HG02763 (cell line): ENCODE measurements at regions not wholly inside any gene's neighbourhood (a gene's known extent, or its start where the extent isn't known, plus 50 kb on each side); places are given as distances from the start of the nearest gene placed in this dataset.
"Not testable (repeated sequence)": the region's sequence is repeated elsewhere in the genome, so short reads cannot be mapped to it uniquely, and the experiment has no call there.

Source experiments
- ATAC-seq: cut with Tn5 transposase; IDR thresholded peaks from one replicate; pipeline ENCODE4 v1.9.1; 2021; ENCODE audit warnings: mild to moderate bottlenecking, moderate library complexity; ENCODE audit not compliant: unreplicated experiment

DNA sequence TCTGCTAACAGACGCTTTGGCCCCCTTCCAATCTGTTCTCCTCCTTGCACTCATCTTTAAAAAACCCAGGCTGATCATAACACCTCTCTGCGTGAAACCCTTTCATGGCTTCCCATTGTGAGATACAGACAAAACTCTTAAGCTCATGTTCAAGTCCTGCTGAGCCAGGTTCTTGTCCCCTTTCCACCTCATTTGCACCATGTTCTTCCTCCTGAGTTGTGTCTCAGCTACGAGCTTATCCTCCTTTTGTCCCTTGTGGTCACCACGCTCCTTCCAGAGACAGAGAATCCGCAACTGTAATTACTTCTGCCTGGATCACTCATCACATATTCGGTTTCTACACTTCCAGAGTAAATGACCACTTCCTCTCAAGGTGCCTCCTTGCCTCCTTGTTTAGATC lies 238.8 kb downstream of the ACTR3 start:
- no peak for ATAC-seq

- not testable (repeated sequence) for ATAC-seq
These were observed 242.2 kb downstream of the ACTR3 start for GRCh38 chr2:114132050-114132449.

GRCh38 chr2:114134146-114134545 lies 244.3 kb downstream of the ACTR3 start:
- ATAC-seq: no peak

GRCh38 chr2:114139542-114139941 lies 249.7 kb downstream of the ACTR3 start:
- no peak for ATAC-seq

DNA sequence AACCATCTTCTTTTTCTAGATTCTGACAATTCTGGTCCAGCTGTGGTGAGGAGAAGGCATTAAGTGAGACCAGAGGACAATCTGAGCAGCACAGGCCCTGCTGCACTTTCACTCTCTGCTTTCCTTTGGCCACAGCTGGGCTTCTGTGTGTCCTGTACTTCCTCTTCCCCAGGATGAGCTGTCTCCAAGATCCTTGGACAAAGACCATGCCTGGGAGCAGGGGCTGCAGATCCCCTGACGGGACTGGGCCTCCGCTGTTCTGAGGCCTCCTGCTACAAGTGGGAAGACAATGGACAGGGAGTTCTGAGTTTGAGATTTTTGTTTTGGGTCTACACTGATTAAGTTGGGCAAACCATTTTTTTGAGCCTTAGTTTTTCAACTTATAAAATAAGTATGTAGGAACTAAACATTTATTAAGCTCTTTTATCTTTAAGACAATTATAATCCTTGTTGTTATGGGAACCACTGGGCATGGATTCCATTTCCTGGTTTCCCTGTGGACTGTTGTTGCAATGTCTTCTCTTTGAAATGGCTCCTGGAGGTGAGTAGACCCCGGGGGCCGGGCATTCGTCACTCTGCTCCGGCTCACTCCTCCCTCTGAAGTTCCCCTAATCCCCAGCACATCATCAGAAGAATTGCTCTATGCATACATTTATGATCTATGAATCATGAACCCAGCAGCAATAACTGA lies 266.6 kb downstream of the ACTR3 start:
- no peak for ATAC-seq

DNA sequence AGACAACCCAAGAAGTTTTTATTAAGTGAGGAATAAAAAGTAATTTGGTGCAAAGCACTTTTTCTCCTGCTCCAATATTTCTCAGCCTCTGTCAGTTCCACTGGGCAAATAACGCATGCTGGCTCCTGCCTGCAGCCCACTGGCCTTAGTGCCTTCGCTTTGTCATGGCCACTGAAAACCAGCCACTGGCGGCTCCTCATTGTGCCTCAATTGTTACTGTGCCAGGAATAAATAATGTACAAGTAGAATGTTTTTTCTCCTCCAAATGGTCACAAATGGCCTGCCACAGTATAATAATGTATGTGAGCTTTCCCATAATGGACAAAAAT lies 267.1 kb downstream of the ACTR3 start:
- no peak for ATAC-seq

DNA sequence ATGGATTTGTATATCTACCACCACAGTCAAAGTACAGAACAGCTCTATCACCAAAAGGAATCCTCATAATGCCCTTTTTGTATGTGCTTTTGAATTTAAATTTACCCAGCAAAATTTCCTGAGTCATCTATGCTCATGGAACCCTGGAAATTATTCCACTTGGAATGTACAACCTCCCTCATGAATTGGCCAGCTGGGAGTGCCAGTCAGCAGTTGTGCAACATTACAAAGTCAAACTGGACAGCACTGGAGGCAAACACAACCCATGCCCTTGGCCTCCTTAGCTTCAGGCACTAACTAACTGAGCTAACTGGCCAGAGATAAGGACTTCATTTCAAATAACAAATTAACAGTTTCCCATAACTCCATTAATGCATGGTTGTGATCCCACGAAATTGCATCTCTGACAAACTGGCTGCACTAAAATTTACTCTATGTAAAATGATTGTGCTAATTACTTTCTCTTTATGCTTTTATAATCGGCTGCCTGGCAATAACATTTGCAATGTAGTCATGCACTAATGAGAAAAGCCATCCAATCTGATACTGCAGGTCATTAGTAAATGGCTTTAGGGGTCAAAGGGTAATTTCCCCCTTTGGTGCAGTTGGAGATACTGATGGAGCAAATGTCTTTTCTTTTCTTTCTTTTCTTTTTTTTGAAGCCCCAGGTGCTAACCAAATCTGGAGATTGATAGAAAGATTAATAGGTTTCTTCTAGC lies 270.5 kb downstream of the ACTR3 start:
- ATAC-seq: no peak

DNA sequence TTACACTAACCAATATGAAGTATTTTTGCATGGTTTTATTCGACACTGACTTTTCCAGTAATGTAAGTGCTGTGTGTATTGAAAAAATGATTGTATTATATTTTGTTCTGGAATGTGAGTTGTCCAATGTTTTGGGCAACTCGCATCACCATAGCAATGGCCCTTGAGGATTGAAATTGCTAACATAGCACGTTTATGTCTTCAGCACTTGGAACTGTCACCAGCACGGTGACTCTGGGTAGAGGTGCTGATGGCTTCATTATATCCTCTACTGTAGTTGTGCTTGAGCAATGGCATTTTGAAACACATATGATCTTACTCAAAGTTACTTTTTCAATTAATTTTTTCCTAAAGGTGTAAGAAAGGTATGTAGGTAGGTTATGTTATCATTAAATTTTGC lies 271.5 kb downstream of the ACTR3 start:
- ATAC-seq: no peak

GRCh38 chr2:114167799-114168198 lies 274.6 kb upstream of the DPP10 start:
- no peak for ATAC-seq

DNA sequence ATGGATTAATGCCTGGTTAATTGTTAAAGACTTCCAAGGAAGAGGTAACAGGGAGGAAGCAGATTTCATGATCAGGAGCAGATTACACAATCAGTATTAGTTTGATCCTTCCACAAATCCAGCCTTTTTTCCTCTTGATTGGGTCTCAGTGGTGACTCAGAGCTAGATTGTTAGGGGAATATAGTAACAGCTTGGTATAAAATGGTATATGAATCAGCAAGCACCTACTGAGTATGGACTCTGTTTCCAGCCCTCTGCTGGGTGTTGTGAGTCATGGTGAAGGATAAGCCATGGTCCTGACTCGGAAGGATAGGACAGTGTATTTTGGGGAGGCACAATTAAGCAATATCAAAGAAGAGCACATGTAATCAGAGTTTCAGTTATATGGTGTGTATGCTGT lies 272.4 kb upstream of the DPP10 start:
- no peak for ATAC-seq

DNA sequence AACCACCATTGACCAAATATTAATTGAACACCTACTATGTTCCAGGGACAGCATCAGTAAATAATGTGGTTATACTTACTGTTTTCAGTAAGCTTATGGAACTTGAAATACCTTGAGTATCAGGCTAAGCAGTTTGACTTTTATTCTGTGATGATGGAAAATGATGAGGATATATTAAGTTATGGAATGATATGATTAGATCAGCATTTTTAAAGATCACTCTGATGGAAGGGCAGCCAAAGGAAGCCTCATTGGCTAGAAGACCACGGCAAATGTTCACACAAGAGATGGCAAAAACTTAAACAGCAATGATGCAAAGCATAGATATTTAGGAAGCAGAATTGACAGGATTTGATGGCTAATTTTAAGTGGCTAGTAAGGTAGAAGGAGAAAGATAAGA lies 266.9 kb upstream of the DPP10 start:
- ATAC-seq: no peak

DNA sequence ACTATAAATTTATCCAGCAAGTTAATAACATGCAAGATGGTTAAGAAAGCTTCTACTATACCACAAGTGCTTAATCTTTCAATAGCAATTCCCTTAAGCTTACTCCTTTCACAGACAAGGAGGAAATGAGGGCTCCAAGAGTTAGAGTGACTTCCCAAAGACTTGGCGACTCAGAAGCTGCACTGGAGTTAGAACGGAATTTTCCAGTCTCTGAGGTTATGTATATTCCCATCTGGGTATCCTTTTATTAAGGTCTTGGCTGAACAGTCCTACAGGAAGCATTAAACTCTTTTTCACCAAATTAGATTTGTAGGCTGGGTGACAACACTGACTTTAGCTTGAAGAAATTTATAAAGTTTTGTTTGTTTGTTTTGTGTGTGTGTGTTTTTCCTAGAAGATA lies 256.9 kb upstream of the DPP10 start:
- no peak for ATAC-seq

- no peak for ATAC-seq
These were observed 250.1 kb upstream of the DPP10 start for GRCh38 chr2:114192362-114192761.

- ATAC-seq: no peak
These were observed 240.7 kb upstream of the DPP10 start for GRCh38 chr2:114201781-114202180.

DNA sequence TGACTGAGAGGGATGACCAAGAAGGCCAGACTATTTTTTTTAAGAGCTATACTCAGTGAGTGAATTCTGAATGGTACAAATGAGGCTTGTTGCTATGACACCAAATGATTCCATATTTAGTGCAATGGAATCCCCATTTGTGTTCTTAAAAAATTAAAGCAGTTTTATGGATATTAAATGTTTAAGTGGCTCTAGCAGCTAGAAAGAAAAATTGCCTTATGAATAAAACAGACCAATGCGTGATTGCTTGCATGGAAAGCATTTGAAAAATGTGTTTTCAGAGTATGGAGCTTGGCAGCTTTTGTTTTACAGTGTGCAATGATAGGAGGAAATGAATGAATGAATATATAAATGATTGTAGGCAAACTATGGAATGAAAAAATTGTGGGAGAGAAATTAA lies 238.8 kb upstream of the DPP10 start:
- ATAC-seq: no peak

DNA sequence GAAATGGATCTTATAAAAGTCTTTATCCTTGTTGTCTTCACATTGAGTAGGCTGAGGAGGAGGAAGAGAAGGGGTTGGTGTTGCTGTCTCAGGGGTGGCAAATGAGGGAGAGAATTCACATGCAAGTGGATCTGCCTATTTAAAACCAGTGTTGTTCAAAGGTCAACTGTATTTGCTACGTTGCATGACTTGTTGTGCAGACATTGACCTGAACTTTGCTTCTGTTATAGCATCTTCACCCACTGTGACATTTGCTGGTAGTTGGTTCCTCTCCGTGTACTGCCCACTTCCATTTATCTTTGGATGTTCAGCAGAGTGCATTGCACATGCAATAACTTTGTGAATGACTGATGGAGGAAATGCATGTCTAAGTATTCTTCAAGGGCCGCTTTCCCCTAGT lies 228.6 kb upstream of the DPP10 start:
- no peak for ATAC-seq

- ATAC-seq: no peak
These were observed 224.1 kb upstream of the DPP10 start for GRCh38 chr2:114218383-114218782.

DNA sequence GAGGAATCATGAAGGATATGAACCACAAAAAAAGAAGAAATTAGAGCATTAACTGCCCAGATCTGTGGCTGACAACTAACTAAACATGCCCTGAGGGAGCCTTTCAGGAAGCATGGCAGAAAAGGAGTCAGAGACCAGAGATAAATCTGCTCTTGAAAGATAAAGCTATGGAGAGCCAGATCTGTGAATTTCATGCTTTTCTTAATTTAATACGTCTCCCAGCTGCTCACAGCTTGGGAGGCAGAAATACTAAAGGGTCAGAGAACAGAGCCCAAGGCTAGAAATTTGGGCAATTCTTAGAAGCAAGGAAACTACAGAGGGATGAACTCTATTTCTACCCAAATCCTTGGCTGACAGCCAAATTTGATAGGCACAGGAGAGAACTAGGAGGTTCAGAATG lies 223.0 kb upstream of the DPP10 start:
- no peak for ATAC-seq

DNA sequence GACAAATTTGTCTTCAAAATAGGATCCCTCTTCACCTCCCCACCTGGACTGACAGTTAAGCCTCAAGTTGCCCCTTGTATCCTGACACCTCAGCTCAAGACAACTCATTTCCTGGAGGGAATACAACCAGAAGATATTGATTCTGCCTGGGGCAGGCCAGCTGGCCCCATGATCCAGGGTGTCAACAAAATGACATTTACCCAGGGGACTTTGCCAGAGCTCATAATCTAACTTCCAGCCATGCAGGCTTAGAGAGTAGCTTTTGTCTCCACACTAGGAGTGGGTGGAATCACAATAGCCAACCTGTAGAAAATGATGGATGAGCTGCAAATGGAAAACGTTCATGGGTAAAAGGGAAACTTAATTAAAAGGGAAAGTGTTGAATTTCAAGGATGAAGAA lies 220.1 kb upstream of the DPP10 start:
- ATAC-seq: no peak

- no peak for ATAC-seq
These were observed 210.5 kb upstream of the DPP10 start for GRCh38 chr2:114231921-114232320.

DNA sequence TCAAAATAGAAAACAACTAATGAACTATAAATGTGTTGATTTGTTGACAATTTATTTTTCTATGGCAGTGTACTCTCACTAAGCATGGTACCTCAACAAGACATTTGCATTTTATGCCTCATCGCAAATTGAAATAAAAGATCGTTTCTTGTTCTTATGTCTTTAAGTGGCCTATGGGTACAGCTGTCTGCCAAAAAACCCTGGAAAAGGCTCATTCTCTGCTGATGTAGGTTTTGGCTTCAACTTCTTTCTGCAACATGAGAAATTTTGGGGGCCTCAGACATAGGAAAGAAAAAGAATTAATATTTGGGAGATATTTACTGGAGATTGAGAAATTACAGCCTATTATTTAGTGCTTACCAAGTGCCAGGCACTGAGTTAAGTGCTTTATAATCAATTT lies 205.1 kb upstream of the DPP10 start:
- no peak for ATAC-seq

- ATAC-seq: no peak
These were observed 203.4 kb upstream of the DPP10 start for GRCh38 chr2:114238910-114239559.
